GM19395 (cell line): ENCODE measurements at regions not wholly inside any gene's neighbourhood (a gene's known extent, or its start where the extent isn't known, plus 50 kb on each side); places are given as distances from the start of the nearest gene placed in this dataset.

ENCODE experiments used
- ATAC-seq: cut with Tn5 transposase; IDR thresholded peaks from one replicate; pipeline ENCODE4 v1.9.1; 2021; ENCODE audit warnings: mild to moderate bottlenecking, moderate library complexity; ENCODE audit not compliant: unreplicated experiment

DNA sequence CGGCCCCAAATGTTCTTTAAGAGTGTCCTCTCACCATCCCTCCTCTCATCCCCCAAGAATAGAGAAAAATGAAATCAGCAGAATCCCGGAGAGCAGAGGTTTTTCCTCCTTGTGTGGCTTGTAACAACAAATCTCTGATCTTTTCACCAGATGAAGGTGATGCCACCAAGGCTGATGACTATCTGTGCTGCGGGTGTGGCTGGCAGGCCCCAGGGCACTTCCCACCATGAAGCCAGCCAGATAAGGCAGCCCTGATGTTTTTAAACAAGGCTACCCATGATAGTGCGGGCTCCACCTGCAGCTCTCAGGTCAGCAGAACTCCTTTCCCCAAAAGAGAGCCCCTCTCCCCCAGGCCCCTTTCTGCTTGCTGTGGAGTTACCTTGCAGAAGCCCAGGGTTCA lies 58.0 kb upstream of the PARP11 start:
- ATAC-seq, result no peak

DNA sequence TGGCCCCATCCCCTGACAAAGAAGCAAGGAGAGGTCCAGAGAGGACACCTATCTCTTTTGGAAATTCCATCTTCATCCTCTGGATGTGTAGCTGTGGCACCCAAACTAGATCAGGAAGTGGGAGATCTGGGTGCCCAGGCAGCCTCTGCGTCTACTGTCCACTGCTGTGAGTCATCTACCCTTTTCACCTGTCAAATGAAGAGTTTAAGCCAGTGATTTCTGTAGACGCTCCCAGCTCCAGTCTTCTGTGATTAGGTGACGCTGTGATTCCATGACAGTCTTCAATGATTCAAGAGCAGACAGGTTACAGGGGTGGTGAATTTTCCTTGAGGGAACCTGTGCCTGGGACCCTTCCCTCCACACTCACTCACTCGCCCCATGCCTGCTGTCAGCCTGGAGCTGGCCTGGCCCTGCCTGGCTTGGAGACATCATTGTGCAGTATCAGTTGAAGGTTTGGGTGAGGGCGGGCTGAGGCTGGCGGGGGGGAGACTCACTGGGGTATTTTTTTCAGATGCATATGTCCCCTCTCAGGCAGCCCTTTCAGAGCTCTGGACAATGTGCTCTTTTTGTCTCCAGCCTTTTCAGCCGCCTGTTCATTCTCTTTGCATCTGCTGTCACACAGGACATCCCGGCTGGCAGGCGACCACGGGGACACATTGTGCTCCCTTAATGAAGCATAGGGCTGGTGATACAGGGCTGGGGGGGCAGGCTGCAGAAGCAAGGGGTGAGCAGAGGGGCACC lies 56.8 kb upstream of the PARP11 start:
- no peak for ATAC-seq

DNA sequence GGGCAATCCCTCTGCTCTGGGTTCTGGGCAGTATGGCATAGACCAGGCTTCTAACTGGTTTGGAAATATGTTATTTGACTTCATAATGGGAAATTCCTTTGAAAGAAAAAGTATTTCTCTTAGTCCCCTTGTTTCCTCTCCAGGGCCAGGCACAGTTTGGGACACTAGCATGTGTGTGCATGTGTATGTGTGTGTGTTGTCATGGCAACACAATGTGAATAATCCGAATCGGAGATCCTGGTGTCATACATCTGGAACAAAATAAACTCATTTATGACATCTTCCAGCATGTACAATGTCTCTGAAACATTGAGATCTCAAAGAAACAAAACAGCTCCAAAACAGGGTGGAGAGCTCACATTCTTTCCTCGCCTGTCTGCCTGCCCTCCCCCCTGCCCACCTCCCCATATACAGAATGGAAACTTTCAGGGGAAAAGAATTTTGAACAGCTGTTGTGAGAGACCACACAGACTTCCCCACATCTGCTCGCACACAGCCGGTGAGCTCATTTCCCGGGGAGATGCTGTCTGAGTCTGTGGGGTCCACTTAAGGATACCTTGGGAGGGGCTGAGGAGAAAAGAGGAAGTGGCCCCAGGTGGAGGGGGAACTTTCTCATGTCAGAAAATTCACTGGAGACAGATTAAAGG lies 55.5 kb upstream of the PARP11 start:
- no peak for ATAC-seq

DNA sequence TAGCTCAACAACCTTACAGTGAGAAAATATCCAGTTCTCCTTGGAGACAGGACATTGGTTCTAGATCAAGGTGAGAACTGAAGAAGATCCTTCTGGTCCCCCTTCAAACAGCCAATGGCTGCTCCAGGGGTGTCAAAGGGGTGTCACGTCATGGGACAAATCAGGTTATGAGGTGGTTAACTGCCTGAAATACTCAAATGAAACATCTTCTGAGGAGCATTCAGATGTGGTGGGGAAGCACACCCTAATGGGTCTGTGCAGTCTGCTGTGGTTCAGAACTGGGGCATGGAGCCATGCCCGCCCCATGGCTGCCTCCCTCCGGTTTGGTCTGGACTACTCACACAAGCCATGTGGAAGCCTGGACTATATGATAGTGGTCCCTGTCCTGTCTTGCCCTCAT lies 52.4 kb upstream of the PARP11 start:
- no peak for ATAC-seq

DNA sequence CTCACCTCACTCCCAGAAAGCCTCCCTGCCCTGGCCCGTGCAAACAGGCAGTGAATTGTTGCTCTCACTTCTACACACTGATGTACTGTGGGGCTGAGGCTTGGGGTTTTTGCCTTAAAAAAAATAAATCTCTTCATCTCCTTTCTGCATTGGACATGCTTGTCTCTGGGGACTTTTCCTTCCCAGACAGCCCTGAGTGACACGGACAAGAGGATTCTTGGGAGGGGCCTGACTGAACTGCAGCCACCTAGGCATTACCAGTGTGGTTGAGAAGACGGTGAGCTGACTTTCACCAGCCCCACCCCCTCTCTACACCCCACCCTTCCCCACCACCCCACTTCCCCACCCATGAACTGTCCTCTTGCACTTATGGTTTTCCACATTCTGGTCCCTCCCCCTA lies 51.6 kb upstream of the PARP11 start:
- no peak for ATAC-seq

DNA sequence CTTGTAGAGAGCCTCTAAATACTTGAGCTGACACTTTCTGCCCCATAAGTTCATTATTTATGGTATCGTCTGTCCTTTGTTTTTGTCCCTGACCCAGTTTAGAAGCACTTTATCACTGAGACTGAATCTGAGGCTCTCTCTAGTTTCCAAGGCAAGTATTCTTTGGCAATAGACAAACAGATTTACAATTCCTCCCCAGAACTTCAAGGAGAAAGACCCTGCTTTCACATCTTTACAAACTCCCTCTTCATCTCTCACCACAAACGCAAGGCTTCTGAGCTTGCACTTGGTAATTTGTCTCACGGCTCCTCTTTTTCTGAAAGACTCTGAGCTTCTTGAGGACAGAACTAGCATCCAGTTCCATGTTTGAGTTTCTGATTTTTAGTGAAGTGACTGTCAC lies 49.8 kb upstream of the PARP11 start:
- no peak for ATAC-seq
